ENCODE measurements at regions not wholly inside any gene's neighbourhood (a gene's known extent, or its start where the extent isn't known, plus 50 kb on each side); places are given as distances from the start of the nearest gene placed in this dataset.
"Not testable (repeated sequence)": the region's sequence is repeated elsewhere in the genome, so short reads cannot be mapped to it uniquely, and the experiment has no call there.

DNA sequence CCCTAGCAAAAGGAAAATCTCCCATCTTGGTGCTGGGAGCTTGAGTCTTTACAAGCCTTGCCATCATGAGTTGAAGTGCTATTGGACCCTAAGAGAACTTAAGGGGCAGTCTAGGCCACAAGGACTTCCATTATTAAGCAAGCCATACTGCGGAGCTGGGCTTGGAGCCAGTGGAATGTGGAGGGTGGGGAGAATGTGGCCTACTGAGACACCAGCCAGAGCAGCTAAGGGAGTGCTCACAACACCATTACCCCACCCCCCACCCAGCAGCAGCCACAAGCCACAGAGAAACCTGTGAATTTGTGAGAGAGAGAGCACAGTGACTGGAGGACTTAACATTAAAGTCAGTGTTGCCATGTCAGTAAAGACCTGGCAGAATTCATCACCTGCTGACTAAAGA lies 133.0 kb upstream of the ALG10B start:
- TF ChIP-seq, protein P1, sequence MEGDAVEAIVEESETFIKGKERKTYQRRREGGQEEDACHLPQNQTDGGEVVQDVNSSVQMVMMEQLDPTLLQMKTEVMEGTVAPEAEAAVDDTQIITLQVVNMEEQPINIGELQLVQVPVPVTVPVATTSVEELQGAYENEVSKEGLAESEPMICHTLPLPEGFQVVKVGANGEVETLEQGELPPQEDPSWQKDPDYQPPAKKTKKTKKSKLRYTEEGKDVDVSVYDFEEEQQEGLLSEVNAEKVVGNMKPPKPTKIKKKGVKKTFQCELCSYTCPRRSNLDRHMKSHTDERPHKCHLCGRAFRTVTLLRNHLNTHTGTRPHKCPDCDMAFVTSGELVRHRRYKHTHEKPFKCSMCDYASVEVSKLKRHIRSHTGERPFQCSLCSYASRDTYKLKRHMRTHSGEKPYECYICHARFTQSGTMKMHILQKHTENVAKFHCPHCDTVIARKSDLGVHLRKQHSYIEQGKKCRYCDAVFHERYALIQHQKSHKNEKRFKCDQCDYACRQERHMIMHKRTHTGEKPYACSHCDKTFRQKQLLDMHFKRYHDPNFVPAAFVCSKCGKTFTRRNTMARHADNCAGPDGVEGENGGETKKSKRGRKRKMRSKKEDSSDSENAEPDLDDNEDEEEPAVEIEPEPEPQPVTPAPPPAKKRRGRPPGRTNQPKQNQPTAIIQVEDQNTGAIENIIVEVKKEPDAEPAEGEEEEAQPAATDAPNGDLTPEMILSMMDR (conservative IDR thresholded peaks at IDR 0.05; ENCODE audit: low read depth, low read length) = not testable (repeated sequence)
- not testable (repeated sequence) for TF ChIP-seq POLR2A (IDR thresholded peaks at IDR 0.05; ENCODE audit: low read depth, low read length); CEBPB (IDR thresholded peaks at IDR 0.05; ENCODE audit: low read depth, low read length); MAFK (IDR thresholded peaks at IDR 0.05; ENCODE audit: low read depth, low read length); FOS (IDR thresholded peaks at IDR 0.05; ENCODE audit: low read depth, low read length); RFX5 (IDR thresholded peaks at IDR 0.05; ENCODE audit: low read depth, low read length); CHD1 (IDR thresholded peaks at IDR 0.05; ENCODE audit: low read depth, low read length); RCOR1 (IDR thresholded peaks at IDR 0.05; ENCODE audit: insufficient replicate concordance, low read length); USF2 (IDR thresholded peaks at IDR 0.05; ENCODE audit: low read depth, low read length); SMC3 (IDR thresholded peaks at IDR 0.05; ENCODE audit: low read depth, low read length); BHLHE40 (IDR thresholded peaks at IDR 0.05; ENCODE audit: low read depth, low read length); MXI1 (IDR thresholded peaks at IDR 0.05; ENCODE audit: borderline replicate concordance, low read depth, low read length)
- TF ChIP-seq, protein P2, sequence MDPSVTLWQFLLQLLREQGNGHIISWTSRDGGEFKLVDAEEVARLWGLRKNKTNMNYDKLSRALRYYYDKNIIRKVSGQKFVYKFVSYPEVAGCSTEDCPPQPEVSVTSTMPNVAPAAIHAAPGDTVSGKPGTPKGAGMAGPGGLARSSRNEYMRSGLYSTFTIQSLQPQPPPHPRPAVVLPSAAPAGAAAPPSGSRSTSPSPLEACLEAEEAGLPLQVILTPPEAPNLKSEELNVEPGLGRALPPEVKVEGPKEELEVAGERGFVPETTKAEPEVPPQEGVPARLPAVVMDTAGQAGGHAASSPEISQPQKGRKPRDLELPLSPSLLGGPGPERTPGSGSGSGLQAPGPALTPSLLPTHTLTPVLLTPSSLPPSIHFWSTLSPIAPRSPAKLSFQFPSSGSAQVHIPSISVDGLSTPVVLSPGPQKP (IDR thresholded peaks at IDR 0.05; ENCODE audit: borderline replicate concordance, low read depth, low read length) = not testable (repeated sequence)
